HG02623 (cell line): ENCODE measurements at regions not wholly inside any gene's neighbourhood (a gene's known extent, or its start where the extent isn't known, plus 50 kb on each side); places are given as distances from the start of the nearest gene placed in this dataset.

Experiments
- ATAC-seq: cut with Tn5 transposase; IDR thresholded peaks from one replicate; pipeline ENCODE4 v1.9.1; 2021; ENCODE audit warnings: moderate library complexity; ENCODE audit not compliant: unreplicated experiment

DNA sequence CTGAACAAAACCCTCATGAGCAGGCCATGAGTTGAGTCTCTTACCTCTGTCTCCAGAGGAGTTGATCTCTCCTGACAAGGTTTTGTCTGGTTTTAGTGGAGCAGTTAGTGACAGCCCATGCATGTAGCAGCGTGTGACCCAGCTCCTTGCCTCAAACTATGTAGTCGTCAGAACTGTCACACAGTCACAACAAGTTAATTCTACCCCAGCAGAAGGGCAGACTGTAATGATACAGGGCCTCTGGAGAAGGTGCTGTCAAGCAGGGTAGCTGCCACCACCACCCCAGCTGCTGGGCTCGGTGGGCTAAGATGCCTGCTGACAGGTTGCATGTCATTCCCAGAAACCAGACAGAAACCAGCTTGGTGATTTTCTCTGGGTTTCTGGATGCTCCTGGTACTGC lies 194.5 kb downstream of the PSAT1 start:
- no peak for ATAC-seq

DNA sequence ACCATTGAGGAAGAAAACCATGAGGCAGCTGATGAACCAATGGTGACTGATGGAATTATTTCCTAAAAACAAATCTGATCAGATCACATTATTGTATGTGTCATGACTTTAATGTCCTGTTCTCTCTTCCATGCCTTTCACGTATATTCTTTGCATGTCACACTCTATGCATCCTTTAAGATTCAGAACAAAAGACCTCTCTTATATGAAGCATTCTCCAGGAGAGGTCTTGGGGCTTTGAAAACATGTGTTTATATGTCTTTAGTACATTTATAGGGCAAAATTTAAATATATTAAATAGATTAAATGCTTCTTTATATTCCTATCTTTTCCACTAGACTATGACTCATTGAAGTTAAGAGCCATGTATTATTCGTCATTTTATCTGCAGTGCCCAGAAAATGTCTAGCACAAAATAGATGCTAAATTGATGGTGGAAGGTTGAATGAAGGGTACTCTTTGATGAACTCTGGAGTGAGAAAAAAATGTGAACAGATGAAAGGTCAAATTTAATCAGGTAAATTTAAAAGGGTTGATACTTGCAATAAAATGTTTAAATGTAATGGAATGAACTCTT lies 196.3 kb downstream of the PSAT1 start:
- ATAC-seq, result no peak

DNA sequence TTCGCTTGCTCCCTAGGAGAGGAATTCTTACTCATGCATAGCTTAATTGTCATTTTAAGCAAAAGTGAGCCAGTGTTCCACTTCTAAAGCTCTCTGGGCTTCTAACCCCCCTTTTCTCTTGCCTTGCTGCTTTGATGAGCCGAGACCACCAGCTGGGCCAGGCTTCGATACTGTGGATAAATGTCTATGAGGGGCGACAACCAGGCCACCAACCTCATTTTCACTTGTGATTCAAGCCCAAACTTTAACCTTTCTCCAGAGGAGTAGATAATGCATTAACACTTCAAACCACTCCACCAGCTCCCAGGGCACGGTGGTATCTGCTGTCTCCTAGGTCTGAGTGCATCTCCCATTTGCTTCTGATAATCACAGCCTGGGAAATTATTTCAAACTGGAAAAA lies 205.6 kb downstream of the PSAT1 start:
- no peak for ATAC-seq

DNA sequence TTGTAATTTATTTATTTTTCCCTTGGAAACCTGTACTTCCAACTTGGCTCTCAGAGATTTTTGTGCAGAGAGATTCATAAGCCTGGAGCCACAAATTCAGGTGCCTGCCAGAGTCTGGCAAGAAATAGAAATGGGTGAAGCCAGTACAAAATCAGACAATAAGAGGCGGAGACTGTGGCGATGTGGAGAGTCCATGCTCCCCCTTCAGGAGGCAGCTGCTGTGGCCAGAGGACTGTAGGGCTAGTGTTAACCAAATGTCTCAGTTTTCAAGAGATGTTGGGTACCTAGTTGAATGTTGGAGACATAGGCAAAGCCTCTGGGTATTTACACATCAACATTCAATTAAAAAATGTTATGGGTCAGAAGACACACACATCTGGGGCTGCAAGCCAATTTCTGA lies 208.6 kb downstream of the PSAT1 start:
- ATAC-seq, result no peak

DNA sequence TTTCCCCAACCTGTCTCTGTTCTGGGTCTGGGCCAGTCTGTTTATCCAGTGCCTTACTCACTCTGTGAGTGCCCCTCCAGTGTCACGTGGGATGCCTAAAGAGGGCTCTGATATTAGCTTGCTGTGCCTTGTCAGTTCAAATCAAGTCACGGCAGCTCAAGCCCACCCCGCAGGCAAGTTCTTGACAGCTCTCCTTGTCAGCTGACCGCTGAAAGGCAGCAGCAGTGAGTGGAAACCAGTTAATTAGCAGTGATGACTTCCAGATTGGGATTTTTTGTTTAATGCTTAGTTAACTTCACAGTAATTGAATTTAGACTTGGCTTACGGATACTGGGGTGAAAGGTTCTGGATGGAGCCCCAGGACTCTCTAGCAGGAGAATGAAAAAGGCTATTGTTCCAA lies 210.1 kb downstream of the PSAT1 start:
- no peak for ATAC-seq

DNA sequence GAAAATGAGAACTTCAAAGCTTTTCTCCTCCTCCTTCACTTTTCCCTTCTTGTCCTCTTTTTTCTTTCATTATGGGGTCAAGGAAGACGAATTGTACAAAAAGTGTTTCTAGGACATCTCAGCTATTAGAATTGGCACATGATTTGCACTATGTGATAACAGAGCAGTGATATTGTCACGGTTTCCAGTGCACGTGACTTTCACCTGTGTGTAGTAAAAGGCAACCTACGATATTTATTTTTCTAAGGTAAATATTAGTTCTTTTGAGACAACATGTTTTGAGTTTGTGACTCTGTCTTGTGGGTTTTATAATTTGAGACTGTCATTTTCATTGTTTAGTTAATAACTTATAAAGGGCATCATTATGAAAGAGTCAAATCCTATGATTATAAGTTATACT lies 213.1 kb downstream of the PSAT1 start:
- no peak for ATAC-seq

DNA sequence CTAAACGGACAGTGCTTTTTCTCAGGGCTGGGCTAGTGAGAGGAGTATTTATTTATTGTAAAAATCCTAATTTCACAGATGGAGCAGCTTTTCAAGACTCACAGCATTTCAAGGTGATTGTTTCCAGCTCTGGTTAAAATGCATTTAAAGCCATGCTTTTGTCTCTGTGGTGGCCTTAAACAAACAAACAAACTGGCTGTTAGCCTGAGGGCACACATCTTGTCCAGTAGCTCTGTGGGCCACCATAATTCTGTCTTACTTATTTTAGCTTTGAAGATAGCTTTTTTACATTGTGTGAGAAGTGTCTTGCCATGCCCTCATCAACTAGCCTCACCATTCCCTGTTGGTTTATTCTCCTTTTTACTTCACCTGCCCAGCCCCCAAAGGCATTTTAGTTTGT lies 218.2 kb downstream of the PSAT1 start:
- no peak for ATAC-seq

DNA sequence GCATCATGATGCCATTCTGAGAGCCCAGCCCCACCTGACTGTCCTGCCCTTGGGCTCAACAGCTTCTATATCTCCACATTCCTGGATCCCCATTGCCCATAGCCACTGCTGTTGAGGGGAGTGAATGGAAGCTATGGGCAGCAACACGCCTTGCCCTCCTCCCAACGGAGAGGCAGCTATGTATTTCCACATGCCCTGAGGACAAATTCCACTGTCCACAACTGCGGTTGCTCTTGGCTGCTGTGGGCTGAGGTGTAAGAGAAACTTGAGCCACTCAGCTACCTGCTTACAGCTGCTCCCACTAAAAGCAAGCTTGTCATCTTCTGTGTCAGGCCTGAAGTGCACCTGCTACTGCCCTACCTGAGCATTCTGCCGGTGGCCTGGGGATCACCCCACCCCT lies 222.9 kb downstream of the PSAT1 start:
- no peak for ATAC-seq

DNA sequence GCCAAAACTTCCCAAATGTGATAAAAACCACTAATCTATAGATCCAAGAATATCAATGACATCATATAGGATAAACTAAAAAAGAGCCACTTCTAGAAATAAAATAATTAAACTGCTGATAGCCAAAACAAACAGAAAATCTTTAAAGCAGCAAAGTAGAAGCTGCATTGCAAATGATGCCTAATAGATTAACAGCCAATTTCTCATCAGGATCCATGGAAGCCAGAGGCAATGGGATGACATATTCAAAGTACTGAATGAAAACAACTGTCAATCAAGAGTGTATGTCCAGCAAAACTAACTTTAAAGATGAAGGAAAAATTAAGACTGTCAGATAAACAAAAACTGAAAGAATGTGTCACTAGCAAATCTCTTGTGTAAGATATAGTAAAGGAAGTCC lies 224.8 kb downstream of the PSAT1 start:
- no peak for ATAC-seq

DNA sequence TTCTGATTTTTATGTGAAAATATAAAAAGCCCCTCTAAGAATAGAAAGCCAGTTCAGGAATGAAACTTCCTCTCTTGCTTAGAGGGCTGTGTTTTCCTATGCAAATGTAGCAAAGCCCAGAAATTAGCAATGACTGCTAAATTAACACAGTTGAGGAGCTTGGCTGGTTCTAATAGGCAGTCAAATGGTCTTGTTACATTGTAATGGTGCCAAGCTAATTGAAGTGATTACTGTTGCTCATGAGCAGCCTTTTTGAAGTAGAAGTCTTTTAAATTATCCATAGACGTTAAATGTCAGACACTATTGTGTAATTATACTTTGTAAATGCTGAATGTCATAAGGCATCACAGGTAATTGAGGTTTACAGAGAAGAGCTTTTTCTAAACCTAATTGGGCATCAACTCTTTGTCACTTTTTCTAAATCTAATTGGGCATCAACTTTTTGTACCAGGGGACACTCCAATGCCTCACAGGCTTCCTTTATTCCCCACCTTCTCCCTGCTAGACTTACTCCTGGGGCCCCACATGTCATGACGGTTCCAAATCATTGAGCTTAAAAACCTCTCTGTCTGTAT lies 229.1 kb downstream of the PSAT1 start:
- ATAC-seq, result no peak

DNA sequence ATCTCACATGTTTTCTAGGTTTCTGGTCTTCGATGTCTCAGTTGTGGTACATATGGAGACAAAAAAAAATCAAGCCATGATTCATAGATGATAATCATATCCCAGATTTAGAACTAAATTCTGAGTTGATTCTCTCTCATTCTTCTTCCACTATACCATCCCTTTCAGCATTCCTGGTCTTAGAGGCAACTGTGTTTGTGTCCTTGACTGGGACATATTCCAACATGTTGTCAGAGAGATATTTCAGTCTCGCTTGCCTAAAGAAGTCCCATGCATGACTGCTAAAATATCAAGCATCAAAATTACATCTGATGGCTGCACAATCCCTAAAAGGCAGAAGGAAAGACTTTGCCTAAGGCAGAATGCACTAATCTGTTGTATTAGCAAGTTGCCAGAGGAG lies 236.6 kb downstream of the PSAT1 start:
- no peak for ATAC-seq

DNA sequence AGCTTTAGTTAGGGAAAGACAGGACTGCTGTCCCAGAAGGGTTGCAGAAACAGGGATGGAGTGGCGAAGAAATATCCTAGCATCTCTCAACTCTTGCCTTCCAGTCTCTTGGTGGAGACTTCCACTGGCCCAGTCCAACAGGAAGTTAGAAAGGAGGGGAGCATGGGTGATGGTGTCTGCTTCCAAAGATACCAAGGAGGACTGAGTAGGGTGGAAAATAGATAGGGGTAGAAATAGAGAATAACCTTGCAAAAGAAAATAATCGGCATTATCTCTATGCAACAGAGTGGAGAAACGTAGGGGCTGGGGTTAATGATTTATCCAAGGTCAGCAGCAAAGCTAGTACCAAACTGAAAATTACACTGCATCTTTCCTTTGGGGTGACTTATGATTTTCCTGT lies 242.3 kb downstream of the PSAT1 start:
- ATAC-seq, result no peak

DNA sequence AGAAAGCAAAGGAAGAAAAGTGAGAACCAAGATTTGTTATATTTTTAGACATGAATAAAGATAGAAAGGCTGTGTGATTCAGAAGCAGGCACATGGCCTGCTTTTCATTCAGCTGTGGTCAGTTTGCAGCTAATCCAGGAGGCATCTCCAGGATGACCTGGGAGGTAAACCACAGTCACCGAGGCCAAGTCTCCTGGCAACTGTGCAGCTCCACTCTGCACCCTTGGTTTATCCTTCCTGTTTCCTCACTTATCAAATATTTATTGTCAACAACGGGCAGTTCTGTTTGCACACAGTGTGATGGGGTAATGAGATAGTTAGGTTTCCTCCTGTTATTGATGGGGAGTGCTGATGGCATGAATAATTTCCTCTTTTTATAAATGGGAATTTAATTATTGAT lies 243.0 kb downstream of the PSAT1 start:
- ATAC-seq, result no peak

DNA sequence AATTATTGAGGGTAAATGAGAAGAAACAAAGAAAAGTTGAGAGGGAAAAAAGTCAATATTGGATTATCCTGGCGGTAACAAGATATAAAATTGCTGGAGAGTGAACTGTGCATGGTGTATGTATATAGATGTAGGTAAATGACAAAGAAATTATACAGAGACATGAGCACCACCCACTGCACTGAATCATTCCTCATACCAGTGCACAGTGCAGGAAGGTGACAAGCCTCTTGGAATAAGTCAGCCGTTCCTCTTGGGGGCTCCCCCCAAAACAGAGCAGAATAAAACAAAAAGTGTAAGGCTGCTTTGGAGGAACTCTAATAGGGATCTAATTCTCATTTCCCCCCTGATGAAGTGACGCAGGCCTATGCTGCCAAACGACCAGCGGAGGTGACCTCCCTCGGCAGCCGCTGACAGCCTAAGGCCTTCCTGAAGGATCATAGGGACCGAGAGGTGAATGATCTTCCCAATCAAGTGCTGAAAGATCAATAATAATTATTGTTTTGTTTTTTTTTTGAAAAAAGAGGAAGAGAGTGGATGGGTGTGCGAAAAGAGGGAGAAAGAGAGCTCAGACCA lies 245.0 kb downstream of the PSAT1 start:
- no peak for ATAC-seq

DNA sequence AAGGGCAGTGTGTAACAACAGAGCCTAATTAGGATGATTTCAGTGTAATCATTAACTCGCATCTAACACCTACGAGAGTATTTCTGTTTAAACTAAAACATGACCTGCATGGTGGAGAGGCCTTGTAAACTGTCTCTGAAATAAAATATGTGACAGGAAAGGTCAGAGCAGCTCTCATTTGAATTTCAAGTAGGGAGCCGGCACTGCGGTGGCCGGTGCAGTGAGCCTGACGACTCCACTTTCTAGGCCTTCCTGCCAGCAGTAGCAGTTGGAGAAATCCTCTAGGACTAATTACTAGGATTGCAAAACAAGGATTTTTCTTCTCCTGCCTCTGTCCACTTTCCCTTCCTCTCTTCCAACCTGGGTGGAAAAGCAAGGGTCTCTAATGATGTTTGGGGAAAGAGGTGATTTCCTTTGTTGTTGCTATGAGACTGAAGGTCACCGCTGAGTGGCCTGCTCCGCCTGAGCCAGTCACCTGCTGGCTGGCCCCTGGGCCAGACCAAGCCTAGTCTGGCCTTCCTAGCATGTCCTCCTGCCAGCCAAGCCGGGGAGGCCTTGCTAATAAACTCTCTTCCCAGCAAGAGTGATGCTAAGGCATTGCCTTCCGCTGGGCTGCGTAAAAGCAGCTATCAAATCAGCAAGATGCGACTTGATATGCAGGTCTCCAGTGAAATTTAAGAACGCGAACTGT lies 245.7 kb downstream of the PSAT1 start:
- ATAC-seq, result no peak

DNA sequence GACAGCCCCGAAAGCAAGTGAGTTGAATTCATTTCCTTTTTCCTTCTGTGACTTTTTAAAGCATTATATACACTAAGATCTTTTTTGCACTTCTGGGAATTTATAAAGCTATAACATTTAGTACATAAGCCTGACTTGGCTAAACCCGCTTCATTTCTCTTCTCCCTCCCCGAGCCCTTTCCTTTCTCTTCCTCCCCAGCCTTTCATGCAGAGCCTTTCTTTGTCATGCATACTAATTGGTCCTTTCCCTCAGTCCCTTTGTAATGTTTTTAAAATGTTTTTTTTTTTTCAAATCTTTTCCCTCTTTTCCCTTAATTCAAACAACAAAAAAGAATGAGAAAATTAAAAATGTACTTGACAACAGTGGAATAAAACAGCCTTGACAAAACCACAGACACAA lies 246.4 kb downstream of the PSAT1 start:
- no peak for ATAC-seq

DNA sequence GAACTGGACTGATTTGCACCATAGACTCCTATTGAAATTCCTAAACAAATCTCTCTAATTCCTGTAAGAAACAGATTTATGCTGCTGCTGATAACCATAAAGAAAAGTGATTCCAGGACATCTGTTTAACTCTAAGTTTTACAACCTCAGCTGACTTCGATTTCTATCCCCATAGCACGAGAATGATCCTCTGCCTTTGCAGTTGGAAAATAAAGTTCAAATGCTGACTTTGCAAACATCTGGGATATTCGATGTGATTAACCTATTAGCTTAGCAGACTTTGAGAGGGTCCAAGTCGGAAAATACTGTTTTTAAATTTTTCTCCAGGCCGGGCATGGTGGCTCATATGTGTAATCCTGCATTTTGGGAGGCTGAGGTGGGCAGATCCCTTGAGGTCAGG lies 247.3 kb downstream of the PSAT1 start:
- ATAC-seq, result no peak

DNA sequence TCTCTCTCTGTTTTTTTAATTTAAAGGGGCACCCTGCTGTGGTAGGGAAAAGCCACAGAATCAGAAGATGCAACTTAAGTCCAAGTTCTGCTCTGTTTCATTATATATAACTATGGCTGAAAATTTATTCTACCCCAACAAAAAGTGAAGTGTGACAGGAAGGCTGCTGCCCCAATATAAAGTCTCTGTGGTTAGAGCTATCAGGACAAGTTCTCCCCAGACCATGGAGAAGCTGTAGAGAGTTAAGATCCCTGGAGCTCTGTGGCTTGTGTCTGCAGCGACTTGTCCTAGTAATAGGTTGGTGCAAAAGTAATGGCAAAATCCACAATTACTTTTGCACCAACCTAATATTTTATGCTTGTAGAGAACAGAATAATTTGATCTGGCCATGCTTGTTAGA lies 250.9 kb downstream of the PSAT1 start:
- no peak for ATAC-seq

DNA sequence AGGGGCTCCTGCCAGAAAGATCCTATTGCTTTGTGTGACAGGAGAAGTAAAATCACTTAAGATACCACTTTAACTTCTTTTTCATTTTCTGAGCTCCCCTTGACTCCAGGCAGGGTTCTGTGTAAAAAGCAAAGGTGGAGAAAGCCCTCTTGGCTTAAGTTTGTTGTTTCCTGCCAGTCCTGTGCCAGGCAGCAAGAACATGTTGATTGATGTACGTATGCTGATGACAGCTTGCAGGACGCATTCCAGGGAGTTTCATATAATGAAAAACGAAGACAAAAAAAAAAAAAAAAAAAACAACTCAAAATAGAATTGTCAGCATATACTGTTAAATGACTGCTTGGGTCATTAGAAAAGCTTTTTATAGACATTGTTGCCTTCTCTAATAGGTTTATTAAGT lies 251.7 kb downstream of the PSAT1 start:
- no peak for ATAC-seq

DNA sequence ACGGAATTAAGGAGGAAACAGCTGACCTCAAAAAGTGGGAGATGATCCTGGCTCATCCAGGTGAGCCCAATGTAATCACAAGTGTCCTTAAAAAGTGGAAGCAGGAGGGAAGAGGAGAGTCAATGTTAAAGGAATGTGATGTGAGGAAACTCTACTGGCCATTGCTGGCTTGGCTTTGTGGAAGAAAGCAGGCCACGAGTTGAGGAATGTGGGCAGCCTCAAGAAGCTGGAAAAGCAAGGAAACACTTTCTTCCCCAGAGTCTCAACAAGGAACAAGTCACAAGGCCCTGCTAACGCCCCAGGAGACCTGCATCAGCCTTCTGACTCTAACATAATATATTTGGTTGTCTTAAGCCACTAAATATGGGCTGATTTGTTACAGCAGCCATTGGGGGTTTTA lies 252.8 kb downstream of the PSAT1 start:
- no peak for ATAC-seq

DNA sequence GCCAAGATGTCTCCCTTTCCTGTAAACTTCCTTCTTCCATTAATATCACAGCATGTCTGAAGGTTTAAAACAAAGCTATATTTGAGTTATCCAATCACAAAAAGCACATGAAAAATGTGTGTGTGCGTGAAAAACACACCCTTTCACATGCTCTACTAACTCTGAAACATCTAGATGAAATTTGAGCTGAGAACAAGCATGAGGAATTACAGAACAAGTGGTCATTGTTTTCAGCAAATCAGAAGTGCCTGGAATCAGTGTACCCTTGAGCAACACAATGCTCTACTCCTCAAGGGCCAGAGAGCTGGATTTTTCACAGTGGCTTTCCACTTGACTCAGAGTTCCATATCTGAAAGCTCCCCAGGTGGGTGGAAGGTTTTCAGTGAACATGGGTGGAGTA lies 255.9 kb downstream of the PSAT1 start:
- no peak for ATAC-seq

DNA sequence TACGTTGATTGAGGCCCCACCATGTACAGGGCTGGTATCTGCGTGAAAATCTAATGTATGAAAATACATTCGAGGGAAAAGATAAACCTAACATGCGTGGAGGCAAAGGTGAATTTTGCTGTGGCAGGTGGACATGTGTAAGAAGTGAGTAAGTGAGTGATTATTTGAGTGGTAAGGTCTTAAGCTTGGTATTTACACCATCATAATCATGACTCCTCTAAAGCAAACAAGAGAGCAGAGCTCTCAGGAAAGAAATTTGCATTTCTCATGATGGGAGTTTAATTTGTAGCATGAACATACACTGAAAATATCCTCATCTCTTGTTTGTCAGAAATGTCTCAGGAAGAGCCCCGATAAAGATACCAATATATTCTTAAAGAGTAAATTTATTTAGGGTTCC lies 260.6 kb downstream of the PSAT1 start:
- no peak for ATAC-seq
